Mesenchymal stem cell (in vitro differentiated cells and primary cell): ENCODE measurements at regions not wholly inside any gene's neighbourhood (a gene's known extent, or its start where the extent isn't known, plus 50 kb on each side); places are given as distances from the start of the nearest gene placed in this dataset.

Experiments
- DNase-seq: peaks from one replicate; pipeline ENCODE4 v3.0.0-alpha.2; 2013
- H2AFZ ChIP-seq: one replicate; pipeline ENCODE4 v1.6.1; 2013; ENCODE audit warnings: low read depth, mild to moderate bottlenecking, control low read depth, inconsistent platforms, low read length, moderate library complexity
- H2AK5ac ChIP-seq: 2 replicates; pipeline ENCODE4 v1.6.1; 2013; ENCODE audit warnings: low read length, moderate library complexity, mild to moderate bottlenecking, inconsistent platforms; ENCODE audit not compliant: severe bottlenecking
- H2BK120ac ChIP-seq: one replicate; pipeline ENCODE4 v1.6.1; 2013; ENCODE audit warnings: low read depth, mild to moderate bottlenecking, inconsistent platforms, low read length, moderate library complexity
- H2BK12ac ChIP-seq, 2 experiments: one replicate each; pipeline ENCODE4 v1.6.1; 2013; ENCODE audit warnings: inconsistent platforms in 2 of 2, low read length in 2 of 2, mild to moderate bottlenecking in 2 of 2, moderate library complexity in 2 of 2, control low read depth in 1 of 2
- H2BK15ac ChIP-seq: one replicate; pipeline ENCODE4 v1.6.1; 2013; ENCODE audit warnings: mild to moderate bottlenecking, low read depth, inconsistent platforms; ENCODE audit not compliant: poor library complexity, severe bottlenecking
- H2BK5ac ChIP-seq: 2 replicates; pipeline ENCODE4 v1.6.1; 2013; ENCODE audit warnings: low read depth, mild to moderate bottlenecking, low read length, control low read depth, inconsistent platforms; ENCODE audit not compliant: poor library complexity, severe bottlenecking
- H3K14ac ChIP-seq, 2 experiments: one replicate each; pipeline ENCODE4 v1.6.1; 2013; ENCODE audit warnings: inconsistent platforms in 2 of 2, low read length in 2 of 2, control low read depth in 1 of 2, mild to moderate bottlenecking in 1 of 2, moderate library complexity in 1 of 2
- H3K18ac ChIP-seq, 2 experiments: one replicate each; pipeline ENCODE4 v1.6.1; 2013; ENCODE audit warnings: inconsistent platforms in 2 of 2, low read length in 2 of 2, control low read depth in 1 of 2, low read depth in 1 of 2, mild to moderate bottlenecking in 1 of 2
- H3K23ac ChIP-seq, 2 experiments: one replicate each; pipeline ENCODE4 v1.6.1; 2013; ENCODE audit warnings: inconsistent platforms in 2 of 2, low read length in 2 of 2, mild to moderate bottlenecking in 2 of 2, moderate library complexity in 2 of 2, control low read depth in 1 of 2
- H3K27ac ChIP-seq: 2 replicates; pipeline ENCODE4 v1.5.1; 2013; ENCODE audit warnings: mild to moderate bottlenecking, moderate library complexity, low read length, control low read depth, inconsistent platforms; ENCODE audit not compliant: poor library complexity, severe bottlenecking
- H3K27me3 ChIP-seq, 2 experiments: 2 replicates each; pipeline versions ENCODE4 v1.6.1 to v1.7.0; 2013; ENCODE audit warnings: low read length in 2 of 2, mild to moderate bottlenecking in 2 of 2, moderate library complexity in 2 of 2, control low read depth in 1 of 2, inconsistent platforms in 1 of 2; ENCODE audit not compliant: control insufficient read depth in 1 of 2, insufficient read depth in 1 of 2
- H3K36me3 ChIP-seq, 2 experiments: 2 replicates each; pipeline versions ENCODE4 v1.6.1 to v1.7.0; 2013; ENCODE audit warnings: low read length in 2 of 2, control low read depth in 1 of 2, inconsistent platforms in 1 of 2, low read depth in 1 of 2, mild to moderate bottlenecking in 1 of 2; ENCODE audit not compliant: insufficient read depth in 2 of 2, control insufficient read depth in 1 of 2
- H3K4ac ChIP-seq, 2 experiments: one replicate each; pipeline ENCODE4 v1.6.1; 2013; ENCODE audit warnings: inconsistent platforms in 2 of 2, low read length in 2 of 2, mild to moderate bottlenecking in 2 of 2, moderate library complexity in 2 of 2, control low read depth in 1 of 2, low read depth in 1 of 2
- H3K4me1 ChIP-seq: 2 replicates; pipeline ENCODE4 v1.6.1; 2013; ENCODE audit warnings: low read depth, low read length, control low read depth; ENCODE audit not compliant: control insufficient read depth, insufficient read depth
- H3K4me2 ChIP-seq: 2 replicates; pipeline ENCODE4 v1.6.1; 2013; ENCODE audit warnings: low read length, mild to moderate bottlenecking, inconsistent platforms; ENCODE audit not compliant: poor library complexity, severe bottlenecking
- H3K4me3 ChIP-seq, 2 experiments: 2 replicates each; pipeline versions ENCODE4 v1.5.1 to v1.7.0; 2013; ENCODE audit warnings: low read length in 2 of 2, mild to moderate bottlenecking in 2 of 2, control low read depth in 1 of 2, low read depth in 1 of 2; ENCODE audit not compliant: insufficient read depth in 1 of 2
- H3K79me1 ChIP-seq: replicated peaks from 2 replicates; pipeline ENCODE4 v1.6.1; 2013; ENCODE audit warnings: mild to moderate bottlenecking, control low read depth, low read length, inconsistent platforms; ENCODE audit not compliant: poor library complexity, severe bottlenecking
- H3K9ac ChIP-seq: 2 replicates; pipeline ENCODE4 v1.7.0; 2013; ENCODE audit warnings: mild to moderate bottlenecking, low read length, moderate library complexity
- H3K9me3 ChIP-seq: 2 replicates; pipeline ENCODE4 v1.7.0; 2013; ENCODE audit warnings: mild to moderate bottlenecking, low read length; ENCODE audit not compliant: control insufficient read depth
- H4K8ac ChIP-seq: one replicate; pipeline ENCODE4 v1.6.1; 2013; ENCODE audit warnings: inconsistent platforms, mild to moderate bottlenecking, low read length, moderate library complexity
- H4K91ac ChIP-seq: one replicate; pipeline ENCODE4 v1.6.1; 2013; ENCODE audit warnings: mild to moderate bottlenecking, low read length, inconsistent platforms
- whole genome bisulfite sequencing: methylation state at CpG from one replicate; pipeline ENCODE4 v1.1.7; 2013; ENCODE audit warnings: mixed read lengths; 5-methylcytosine and 5-hydroxymethylcytosine counted together

DNA sequence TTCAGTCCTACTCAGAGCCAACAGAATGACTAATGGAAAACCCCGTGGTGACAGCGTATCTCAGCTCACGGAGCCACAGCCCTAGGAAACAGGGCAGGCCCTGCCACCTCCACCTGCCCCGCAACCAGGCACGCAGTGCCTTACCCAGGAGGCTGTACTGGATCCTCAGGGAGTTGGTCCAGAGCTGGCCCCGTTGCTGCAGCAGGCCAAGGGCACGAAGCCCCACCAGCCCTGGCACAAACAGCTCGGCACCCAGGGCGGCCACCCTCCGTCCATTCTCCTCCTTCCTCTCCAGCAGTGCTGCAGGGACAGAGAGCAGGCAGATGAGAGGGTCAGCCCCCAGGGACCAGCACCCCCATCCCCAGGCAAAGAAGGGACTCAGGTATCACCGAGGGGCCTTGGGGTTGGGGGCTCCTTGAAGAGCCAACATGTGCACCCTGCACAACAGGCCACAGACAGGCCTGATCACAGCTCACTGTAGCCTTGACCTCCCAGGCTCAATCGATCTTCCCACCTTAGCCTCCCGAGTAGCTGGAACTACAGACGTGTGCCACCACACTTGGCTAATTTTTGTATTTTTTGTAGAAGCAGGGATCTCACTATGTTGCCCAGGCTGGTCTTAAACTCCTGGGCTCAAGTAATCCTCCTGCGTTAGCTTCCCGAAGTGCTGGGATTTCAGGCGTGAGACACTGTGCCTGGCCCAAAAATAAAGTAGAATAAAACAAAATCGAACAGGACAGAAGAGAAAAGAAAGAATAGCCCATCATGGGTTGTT is 115.7 kb downstream of the RMI2 start:
- H4K8ac ChIP-seq = no peak overlapping the region
- 89% methylated on average over 18 of the region's 18 CpGs for WGBS

DNA sequence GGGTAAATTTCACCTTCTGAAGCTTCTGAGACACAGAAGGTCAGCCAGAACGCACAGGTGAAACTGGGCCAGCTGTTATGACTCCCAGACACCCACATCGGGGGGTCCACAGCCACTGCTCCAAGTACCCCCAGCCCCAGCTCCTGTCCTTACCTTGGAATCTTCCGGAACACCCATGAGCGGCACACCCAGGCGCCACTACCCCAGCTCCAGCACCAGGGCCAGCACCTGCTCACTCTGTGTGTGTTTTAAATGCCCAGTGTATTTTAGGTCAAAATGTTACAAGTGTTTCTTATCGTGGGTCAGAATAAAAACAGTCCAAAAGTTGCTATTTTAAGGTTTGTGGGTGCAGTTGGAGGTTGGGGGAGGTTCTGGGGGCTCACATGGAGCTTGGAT is 116.3 kb downstream of the RMI2 start:
- no peak overlapping the region for H4K8ac ChIP-seq
- H3K23ac ChIP-seq = no peak overlapping the region
- no peak overlapping the region for H2AK5ac ChIP-seq
- H3K14ac ChIP-seq = no peak overlapping the region
- no peak overlapping the region for H3K27ac ChIP-seq
- no peak overlapping the region for H3K9ac ChIP-seq
- DNase-seq = no peak
- H2BK120ac ChIP-seq = no peak overlapping the region
- H3K27me3 ChIP-seq = peaks cover 28 to 45% of the 10 kb centered on the region in 2 experiments
- no peaks in the 10 kb centered on the region for H3K4me1 ChIP-seq
- H2BK12ac ChIP-seq = no peak overlapping the region
- H3K36me3 ChIP-seq = no peaks in the 10 kb centered on the region
- 92% methylated on average over 6 of the region's 6 CpGs for WGBS
- H3K4ac ChIP-seq = no peak overlapping the region
- H3K9me3 ChIP-seq = no peaks in the 10 kb centered on the region
- no peak overlapping the region for H4K91ac ChIP-seq
- no peak overlapping the region for H3K4me3 ChIP-seq
- H3K18ac ChIP-seq = no peak overlapping the region
- H2BK5ac ChIP-seq = peak overlapping the region; percentile 14
- no peaks in the 10 kb centered on the region for H3K79me1 ChIP-seq
- H3K4me2 ChIP-seq = no peak overlapping the region
- H2AFZ ChIP-seq = no peak overlapping the region
- H2BK15ac ChIP-seq = no peak overlapping the region

More for the DNA sequence above, 115.7 kb downstream of the RMI2 start:
- H2BK15ac ChIP-seq = no peak overlapping the region
- H3K9ac ChIP-seq = no peak overlapping the region
- no peaks in the 10 kb centered on the region for H3K79me1 ChIP-seq
- H3K27ac ChIP-seq = no peak overlapping the region
- no peak overlapping the region for H3K4me2 ChIP-seq
- H2BK120ac ChIP-seq = no peak overlapping the region
- peak overlapping the region; percentile 34 for H4K91ac ChIP-seq
- H3K4me3 ChIP-seq = no peak overlapping the region
- H3K27me3 ChIP-seq = peaks cover 28 to 45% of the 10 kb centered on the region in 2 experiments
- no peak overlapping the region for H2BK12ac ChIP-seq
- no peak for DNase-seq
- no peak overlapping the region for H3K18ac ChIP-seq
- H2BK5ac ChIP-seq = no peak overlapping the region
- no peaks in the 10 kb centered on the region for H3K36me3 ChIP-seq
- H3K4ac ChIP-seq = no peak overlapping the region
- H2AFZ ChIP-seq = no peak overlapping the region
- H3K4me1 ChIP-seq = no peaks in the 10 kb centered on the region
- no peak overlapping the region for H2AK5ac ChIP-seq
- no peak overlapping the region for H3K23ac ChIP-seq
- no peaks in the 10 kb centered on the region for H3K9me3 ChIP-seq
- H3K14ac ChIP-seq = no peak overlapping the region

DNA sequence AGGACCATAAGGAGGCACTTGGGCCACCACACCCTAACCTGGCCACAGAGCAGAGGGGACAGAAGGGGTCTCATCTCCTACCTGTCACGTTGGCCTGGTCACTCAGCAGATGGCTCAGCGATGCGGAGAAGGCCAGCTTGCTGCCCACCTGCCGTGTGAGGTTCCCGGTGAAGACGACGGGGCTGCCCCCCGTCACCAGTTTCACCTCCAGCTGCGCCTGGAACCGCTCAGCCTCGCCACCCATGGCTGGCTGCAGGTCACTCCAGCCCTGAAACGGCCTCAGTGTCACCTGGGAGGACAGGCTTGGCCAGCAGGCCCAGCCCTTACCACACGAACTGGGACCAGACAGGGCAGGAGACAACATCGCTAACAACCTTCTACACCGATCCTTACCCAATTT is 116.8 kb downstream of the RMI2 start:
- Histone ChIP-seq H3K23ac (no peak overlapping the region), H4K8ac (no peak overlapping the region), H3K18ac (no peak overlapping the region), H4K91ac (no peak overlapping the region), H2AFZ (no peak overlapping the region), H3K14ac (no peak overlapping the region), H3K36me3 (no peaks in the 10 kb centered on the region), H2AK5ac (no peak overlapping the region), H3K4me2 (no peak overlapping the region), H3K4me1 (no peaks in the 10 kb centered on the region), H3K4me3 (no peak overlapping the region), H2BK5ac (no peak overlapping the region), H3K4ac (no peak overlapping the region), H2BK15ac (no peak overlapping the region), H3K27me3 (peaks cover 28 to 45% of the 10 kb centered on the region in 2 experiments), H3K27ac (no peak overlapping the region), H3K79me1 (no peaks in the 10 kb centered on the region), H2BK120ac (no peak overlapping the region), H3K9ac (no peak overlapping the region), H2BK12ac (no peak overlapping the region), H3K9me3 (no peaks in the 10 kb centered on the region)
- DNase-seq = no peak
- 90% methylated on average over 15 of the region's 15 CpGs for WGBS

DNA sequence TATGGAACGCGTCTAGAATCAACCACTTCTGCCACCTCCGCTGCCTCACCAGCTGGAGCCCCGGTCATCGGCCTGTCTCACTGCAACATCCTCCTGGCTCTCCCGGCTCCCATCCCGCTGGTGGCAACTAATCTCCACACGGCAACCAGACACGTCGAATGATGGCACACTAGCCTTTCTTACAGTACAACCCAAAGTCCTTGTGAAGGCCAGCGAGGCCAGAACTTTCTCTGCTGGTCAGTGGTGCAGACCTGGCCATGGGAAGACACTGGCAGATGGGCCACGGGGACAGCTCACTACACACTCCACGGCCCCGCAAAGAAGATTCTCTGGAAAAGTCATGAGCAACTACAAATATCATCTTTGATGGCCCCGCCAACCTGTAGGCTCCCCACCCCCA is 117.6 kb downstream of the RMI2 start:
- H2AFZ ChIP-seq = no peak overlapping the region
- H3K4ac ChIP-seq = no peak overlapping the region
- no peak for DNase-seq
- no peak overlapping the region for H2BK5ac ChIP-seq
- no peaks in the 10 kb centered on the region for H3K9me3 ChIP-seq
- no peak overlapping the region for H3K27ac ChIP-seq
- no peak overlapping the region for H4K8ac ChIP-seq
- H3K9ac ChIP-seq = no peak overlapping the region
- no peak overlapping the region for H3K4me2 ChIP-seq
- WGBS = 94% methylated on average over 15 of the region's 15 CpGs
- H3K4me3 ChIP-seq = no peak overlapping the region
- peak overlapping the region in 1 of 2 experiments; percentile 21 for H3K14ac ChIP-seq
- H3K23ac ChIP-seq = no peak overlapping the region
- H3K36me3 ChIP-seq = no peaks in the 10 kb centered on the region
- H3K27me3 ChIP-seq = peaks cover 30 to 51% of the 10 kb centered on the region in 2 experiments
- H2BK120ac ChIP-seq = no peak overlapping the region
- no peaks in the 10 kb centered on the region for H3K4me1 ChIP-seq
- no peak overlapping the region for H2AK5ac ChIP-seq
- no peaks in the 10 kb centered on the region for H3K79me1 ChIP-seq
- no peak overlapping the region for H4K91ac ChIP-seq
- H2BK12ac ChIP-seq = no peak overlapping the region
- H2BK15ac ChIP-seq = no peak overlapping the region
- H3K18ac ChIP-seq = no peak overlapping the region
